GM10248 (cell line): ENCODE measurements at regions not wholly inside any gene's neighbourhood (a gene's known extent, or its start where the extent isn't known, plus 50 kb on each side); places are given as distances from the start of the nearest gene placed in this dataset.

Experiments
- CTCF ChIA-PET: fragments of 300-600 bp; sonication (Branson Sonifier 250); formaldehyde crosslinking; extraction: SDS; loops from one replicate; lab custom pipeline; 2021; ENCODE audit warnings: antibody characterized with exemption; lab: Yijun Ruan, JAX
- POLR2A ChIA-PET: fragments of 350-650 bp; sonication (Branson Sonifier 250); formaldehyde crosslinking; extraction: SDS; loops from one replicate; lab custom pipeline; 2020; ENCODE audit warnings: antibody characterized with exemption; lab: Yijun Ruan, JAX
- DNase-seq: peaks from one replicate; pipeline ENCODE4 v3.0.0; 2012; ENCODE audit errors: extremely low spot score
- CTCF ChIP-seq: IDR thresholded peaks from 2 replicates; pipeline ENCODE4 v1.5.1; 2012; ENCODE audit warnings: mild to moderate bottlenecking, low read depth; ENCODE audit errors: extremely low read depth, missing control alignments, control extremely low read depth

- CTCF ChIA-PET = interaction anchor here (0.6 to 4.9 kb wide), 5 partner anchors 8 to 117 kb away, joined by 3 to 21 read pairs (median 3); no protein-coding TSS in a partner anchor
- peak; percentile 45 for DNase-seq
Measured at GRCh38 chr20:19944772-19945459, 72.2 kb upstream of the NAA20 start.

GRCh38 chr20:19945732-19946670 lies 71.2 kb upstream of the NAA20 start:
- POLR2A ChIA-PET = interaction anchor here (2.0 kb wide), 1 partner anchor 11 kb away, joined by 9 read pairs; no protein-coding TSS in a partner anchor
- TF ChIP-seq CTCF = no peak
- no peak for DNase-seq
- CTCF ChIA-PET = interaction anchor here (1.1 to 4.9 kb wide), 7 partner anchors 10 to 118 kb away, joined by 3 to 21 read pairs (median 3); no protein-coding TSS in a partner anchor

More at GRCh38 chr20:19944772-19945459, 72.2 kb upstream of the NAA20 start:
- no peak for TF ChIP-seq CTCF
- POLR2A ChIA-PET = interaction anchor here (0.6 to 2.0 kb wide), 2 partner anchors 10 to 73 kb away, joined by 3 to 9 read pairs; no protein-coding TSS in a partner anchor

GRCh38 chr20:19947611-19948264 lies 69.4 kb upstream of the NAA20 start:
- ChIA-PET POLR2A (interaction anchor here (0.6 to 1.7 kb wide), 3 partner anchors 10 to 1561 kb away, joined by 4 to 9 read pairs (median 6); no protein-coding TSS in a partner anchor), CTCF (interaction anchor here (0.9 to 4.9 kb wide), 6 partner anchors 10 to 52 kb away, joined by 3 to 21 read pairs (median 3); no protein-coding TSS in a partner anchor)
- TF ChIP-seq CTCF = no peak
- DNase-seq = peak; percentile 47

- no peak for DNase-seq
- ChIA-PET CTCF (no interaction called here), POLR2A (no interaction called here)
- TF ChIP-seq CTCF = no peak
Measured at GRCh38 chr20:19949195-19949867, 67.8 kb upstream of the NAA20 start.

GRCh38 chr20:19950042-19950441 lies 67.1 kb upstream of the NAA20 start:
- DNase-seq = no peak
- ChIA-PET CTCF (interaction anchor here (1.4 to 1.8 kb wide), 2 partner anchors 13 to 36 kb away, joined by 3 to 4 read pairs; no protein-coding TSS in a partner anchor), POLR2A (no interaction called here)
- no peak for TF ChIP-seq CTCF
